ENCODE measurements at regions not wholly inside any gene's neighbourhood (a gene's known extent, or its start where the extent isn't known, plus 50 kb on each side); places are given as distances from the start of the nearest gene placed in this dataset.

GRCh38 chr12:91804533-91804932, 341.1 kb downstream of the BTG1 start:
- Histone ChIP-seq H3K9me3 (ENCODE audit: low read depth, low read length, poor library complexity, severe bottlenecking) (no peaks in the 10 kb centered on the region), H3K4me1 (ENCODE audit: insufficient read depth, low read length, poor library complexity, severe bottlenecking) (no peaks in the 10 kb centered on the region), H3K36me3 (ENCODE audit: insufficient read depth, low read length, poor library complexity, severe bottlenecking) (no peaks in the 10 kb centered on the region), H3K27ac (ENCODE audit: low read depth, low read length, poor library complexity, severe bottlenecking) (no peak overlapping the region), H3K27me3 (replicated peaks; ENCODE audit: insufficient read depth, low read depth, low read length, poor library complexity) (no peaks in the 10 kb centered on the region), H3K4me3 (ENCODE audit: low read depth, low read length, poor library complexity, severe bottlenecking) (no peak overlapping the region)
- CTCF ChIA-PET = no interaction called here
- DNase-seq (ENCODE audit: low spot score) = no peak
- no peak for TF ChIP-seq CTCF (conservative IDR thresholded peaks at IDR 0.05; ENCODE audit: low read depth, low read length)
- TF ChIP-seq EZH2 (IDR thresholded peaks at IDR 0.05; ENCODE audit: borderline replicate concordance, low read depth, low read length, poor library complexity, severe bottlenecking) = no peak
- POLR2A ChIA-PET (ENCODE audit: low non-redundant PET) = no interaction called here
- intact Hi-C loops (cut with micrococcal nuclease; ENCODE audit: unreplicated experiment) = no loop called here
- no TSS peak for BruUV-seq (replicated peaks)

- Histone ChIP-seq H3K9me3 (ENCODE audit: low read depth, low read length, poor library complexity, severe bottlenecking) (no peaks in the 10 kb centered on the region), H3K27ac (ENCODE audit: low read depth, low read length, poor library complexity, severe bottlenecking) (no peak overlapping the region), H3K4me1 (ENCODE audit: insufficient read depth, low read length, poor library complexity, severe bottlenecking) (no peaks in the 10 kb centered on the region), H3K27me3 (replicated peaks; ENCODE audit: insufficient read depth, low read depth, low read length, poor library complexity) (no peaks in the 10 kb centered on the region), H3K4me3 (ENCODE audit: low read depth, low read length, poor library complexity, severe bottlenecking) (no peak overlapping the region), H3K36me3 (ENCODE audit: insufficient read depth, low read length, poor library complexity, severe bottlenecking) (no peaks in the 10 kb centered on the region)
- no peak for TF ChIP-seq CTCF (conservative IDR thresholded peaks at IDR 0.05; ENCODE audit: low read depth, low read length)
- TF ChIP-seq EZH2 (IDR thresholded peaks at IDR 0.05; ENCODE audit: borderline replicate concordance, low read depth, low read length, poor library complexity, severe bottlenecking) = no peak
- DNase-seq (ENCODE audit: low spot score) = no peak
- intact Hi-C loops (cut with micrococcal nuclease; ENCODE audit: unreplicated experiment) = no loop called here
- ChIA-PET CTCF (no interaction called here), POLR2A (ENCODE audit: low non-redundant PET) (no interaction called here)
- no TSS peak for BruUV-seq (replicated peaks)
These were observed 344.6 kb downstream of the BTG1 start for GRCh38 chr12:91801048-91801447.

GRCh38 chr12:91793676-91794075, 352.0 kb downstream of the BTG1 start:
- H3K9me3 ChIP-seq (ENCODE audit: low read depth, low read length, poor library complexity, severe bottlenecking) = no peaks in the 10 kb centered on the region
- H3K4me3 ChIP-seq (ENCODE audit: low read depth, low read length, poor library complexity, severe bottlenecking) = no peak overlapping the region
- no TSS peak for BruUV-seq (replicated peaks)
- H3K27me3 ChIP-seq (replicated peaks; ENCODE audit: insufficient read depth, low read depth, low read length, poor library complexity) = no peaks in the 10 kb centered on the region
- no peaks in the 10 kb centered on the region for H3K4me1 ChIP-seq (ENCODE audit: insufficient read depth, low read length, poor library complexity, severe bottlenecking)
- POLR2A ChIA-PET (ENCODE audit: low non-redundant PET) = no interaction called here
- no peak for DNase-seq (ENCODE audit: low spot score)
- intact Hi-C loops (cut with micrococcal nuclease; ENCODE audit: unreplicated experiment) = no loop called here
- no peaks in the 10 kb centered on the region for H3K36me3 ChIP-seq (ENCODE audit: insufficient read depth, low read length, poor library complexity, severe bottlenecking)
- TF ChIP-seq CTCF (conservative IDR thresholded peaks at IDR 0.05; ENCODE audit: low read depth, low read length) (no peak), EZH2 (IDR thresholded peaks at IDR 0.05; ENCODE audit: borderline replicate concordance, low read depth, low read length, poor library complexity, severe bottlenecking) (no peak)
- CTCF ChIA-PET = no interaction called here
- H3K27ac ChIP-seq (ENCODE audit: low read depth, low read length, poor library complexity, severe bottlenecking) = no peak overlapping the region

Data from A673 (cell line).